GM18498 (cell line): ENCODE measurements at regions not wholly inside any gene's neighbourhood (a gene's known extent, or its start where the extent isn't known, plus 50 kb on each side); places are given as distances from the start of the nearest gene placed in this dataset.

Experiments used
- ATAC-seq: cut with Tn5 transposase; IDR thresholded peaks from one replicate; pipeline ENCODE4 v1.9.1; 2021; ENCODE audit warnings: mild to moderate bottlenecking, moderate library complexity; ENCODE audit not compliant: unreplicated experiment

- no peak for ATAC-seq
Observed at GRCh38 chr10:10110844-10111490, 906.7 kb upstream of the CELF2 start.

- ATAC-seq = no peak
Observed at GRCh38 chr10:10118131-10118530, 899.5 kb upstream of the CELF2 start.

- no peak for ATAC-seq
Observed at GRCh38 chr10:10120671-10121070, 897.0 kb upstream of the CELF2 start.

DNA sequence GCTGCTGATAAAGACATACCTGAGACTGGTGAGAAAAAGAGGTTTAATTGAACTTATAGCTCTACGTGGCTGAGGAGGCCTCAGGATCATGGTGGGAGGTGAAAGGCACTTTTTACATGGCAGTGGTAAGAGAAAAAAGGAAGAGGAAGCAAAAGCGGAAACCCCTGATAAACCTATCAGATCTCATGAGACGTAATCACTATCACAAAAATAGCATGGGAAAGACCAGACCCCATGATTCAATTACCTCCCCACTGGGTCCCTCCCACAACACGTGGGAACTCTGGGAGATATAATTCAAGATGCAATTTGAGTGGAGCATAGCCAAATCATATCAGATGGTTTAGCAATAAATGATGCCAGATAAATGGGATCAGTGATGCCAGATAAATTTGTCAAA is 892.0 kb upstream of the CELF2 start:
- no peak for ATAC-seq

GRCh38 chr10:10126218-10126617 is 891.5 kb upstream of the CELF2 start:
- ATAC-seq = no peak

DNA sequence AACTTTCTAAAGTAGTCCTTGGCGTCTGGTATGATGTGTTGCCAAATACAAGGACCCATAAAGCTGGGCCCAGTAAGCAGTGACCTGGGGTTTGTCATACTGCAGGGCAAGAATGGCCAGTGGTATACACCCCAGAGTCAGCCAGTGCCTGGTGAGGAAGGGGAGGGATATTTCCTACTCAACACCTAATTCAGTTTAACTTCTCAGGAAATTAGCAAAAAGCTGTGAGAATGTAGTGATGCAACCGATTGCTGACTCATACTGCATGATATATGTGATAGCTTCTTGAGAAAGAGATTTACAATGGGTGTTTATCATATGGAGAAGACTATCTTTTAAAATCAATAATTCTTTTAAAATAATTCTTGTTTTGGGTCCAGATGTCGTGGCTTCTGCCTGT is 889.3 kb upstream of the CELF2 start:
- ATAC-seq = no peak

- ATAC-seq = no peak
Observed at GRCh38 chr10:10130686-10131085, 887.0 kb upstream of the CELF2 start.

- ATAC-seq = no peak
Observed at GRCh38 chr10:10132009-10132408, 885.7 kb upstream of the CELF2 start.

- no peak for ATAC-seq
Observed at GRCh38 chr10:10133281-10133680, 884.4 kb upstream of the CELF2 start.

- no peak for ATAC-seq
Observed at GRCh38 chr10:10138685-10139084, 879.0 kb upstream of the CELF2 start.

DNA sequence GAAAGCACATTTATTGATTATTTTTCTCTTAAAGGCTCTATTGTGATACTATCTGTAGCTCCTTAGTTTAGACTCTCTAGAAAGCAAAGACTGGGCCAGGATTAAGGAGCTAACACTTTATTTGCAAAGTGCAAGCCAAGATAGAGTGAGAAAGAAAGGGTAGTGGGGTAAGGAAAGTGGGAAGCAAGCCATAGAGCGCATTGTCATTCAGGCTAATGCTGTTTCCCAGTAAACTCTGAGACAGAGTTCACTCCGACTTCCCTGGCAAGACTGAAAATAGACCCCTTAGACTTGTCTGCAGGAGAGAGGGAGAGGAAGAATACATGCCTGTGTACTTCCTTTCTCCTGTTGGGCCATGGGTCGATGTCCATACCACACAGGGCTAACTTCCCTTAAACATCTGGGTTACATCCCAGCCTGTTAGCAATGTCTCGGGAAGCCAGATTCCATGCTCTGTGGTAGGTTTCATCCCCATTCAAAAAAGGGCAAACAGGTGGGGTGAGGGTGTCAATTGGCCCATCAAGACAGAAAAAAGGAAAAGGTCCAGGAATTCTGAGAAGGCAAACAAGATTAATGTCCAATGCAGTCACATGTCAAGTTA is 875.8 kb upstream of the CELF2 start:
- no peak for ATAC-seq

DNA sequence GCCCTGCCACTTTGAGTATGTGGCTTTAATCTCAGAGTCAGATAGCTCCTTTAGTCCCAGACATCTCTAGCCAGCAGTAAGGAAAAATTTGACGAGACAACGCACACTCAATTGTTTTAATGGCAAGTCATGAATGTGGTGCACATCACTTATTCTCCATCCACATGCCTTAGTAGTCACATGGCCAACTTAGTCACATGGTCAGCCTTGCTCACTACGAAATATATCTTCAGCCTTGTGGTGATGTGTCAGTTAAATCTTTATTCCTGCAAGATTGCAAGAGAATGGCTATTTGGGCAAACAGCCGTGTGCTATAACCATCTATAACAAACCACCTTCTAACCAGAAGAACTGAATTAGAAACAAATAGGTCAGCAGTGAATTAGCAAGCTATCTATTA is 871.1 kb upstream of the CELF2 start:
- no peak for ATAC-seq

- ATAC-seq = no peak
Observed at GRCh38 chr10:10149899-10150298, 867.8 kb upstream of the CELF2 start.

DNA sequence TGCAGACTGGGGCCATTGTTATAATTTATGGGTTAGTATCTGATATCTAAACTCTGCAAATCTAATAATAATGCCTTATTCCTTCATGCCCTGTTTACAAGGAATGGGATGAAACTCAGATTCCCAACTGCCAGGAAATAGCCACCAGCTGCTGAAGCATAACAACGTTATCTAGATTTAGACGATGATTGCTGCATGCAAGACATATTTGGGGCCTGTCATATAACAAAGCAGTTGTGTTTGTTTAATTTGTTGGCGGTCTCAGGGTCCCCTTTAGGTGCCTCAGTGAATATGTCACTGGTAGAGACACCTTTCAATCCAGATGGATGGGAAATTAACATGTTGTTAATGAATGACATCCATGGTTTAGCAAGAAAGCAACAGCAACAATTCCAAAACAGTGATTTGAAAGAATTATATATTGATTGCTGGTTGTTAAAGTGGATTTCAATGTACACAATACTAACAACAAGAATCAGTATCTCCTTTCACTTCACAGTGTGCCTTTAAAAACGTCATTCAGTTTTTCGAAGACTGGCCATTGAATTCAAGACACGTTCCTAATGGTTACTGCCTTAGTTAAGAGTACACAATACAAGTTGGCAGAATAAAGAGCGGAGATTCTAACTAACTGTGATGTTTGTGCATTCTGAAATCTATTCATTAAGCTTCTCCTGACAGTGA is 860.6 kb upstream of the CELF2 start:
- ATAC-seq = no peak

DNA sequence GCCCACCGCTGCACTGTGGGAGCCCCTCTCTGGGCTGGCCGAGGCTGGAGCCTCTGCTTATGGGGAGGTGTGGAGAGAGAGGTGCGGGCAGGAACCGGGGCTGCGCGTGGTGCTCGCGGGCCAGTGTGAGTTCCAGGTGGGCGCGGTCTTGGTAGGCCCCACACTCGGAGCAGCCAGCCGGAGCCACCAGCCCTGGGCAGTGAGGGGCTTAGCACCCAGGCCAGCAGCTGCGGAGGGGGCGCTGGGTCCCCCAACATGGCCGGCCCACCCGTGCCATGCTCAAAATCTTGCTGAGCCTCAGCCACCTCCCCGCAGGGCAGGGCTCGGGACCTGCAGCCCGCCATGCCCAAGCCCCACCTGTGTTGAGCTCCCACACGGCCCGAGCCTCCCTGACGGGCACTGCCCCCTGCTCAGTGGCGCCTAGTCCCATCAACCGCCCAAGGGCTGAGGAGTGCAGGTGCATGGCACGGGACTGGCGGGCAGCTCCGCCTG is 856.8 kb upstream of the CELF2 start:
- ATAC-seq = no peak

DNA sequence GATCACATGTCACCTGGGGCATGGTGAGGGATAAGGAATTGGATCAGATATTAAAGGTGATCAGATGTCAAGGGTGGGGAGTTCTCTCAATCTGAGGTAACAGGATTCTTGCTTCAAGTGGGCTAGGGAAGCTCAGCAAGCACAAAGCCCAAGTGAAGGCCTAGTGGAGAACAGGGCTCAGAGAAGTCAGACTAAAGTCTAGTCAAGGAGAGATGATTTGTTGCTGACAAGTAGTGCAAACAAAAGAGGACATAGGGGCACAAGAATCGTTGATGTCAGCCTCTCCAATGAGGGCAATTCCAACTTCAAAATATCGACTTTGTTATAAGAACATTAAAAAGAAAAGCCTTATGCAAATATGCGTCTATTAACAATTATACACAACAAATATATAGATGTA is 852.8 kb upstream of the CELF2 start:
- ATAC-seq = no peak

- no peak for ATAC-seq
Observed at GRCh38 chr10:10165415-10165814, 852.3 kb upstream of the CELF2 start.

DNA sequence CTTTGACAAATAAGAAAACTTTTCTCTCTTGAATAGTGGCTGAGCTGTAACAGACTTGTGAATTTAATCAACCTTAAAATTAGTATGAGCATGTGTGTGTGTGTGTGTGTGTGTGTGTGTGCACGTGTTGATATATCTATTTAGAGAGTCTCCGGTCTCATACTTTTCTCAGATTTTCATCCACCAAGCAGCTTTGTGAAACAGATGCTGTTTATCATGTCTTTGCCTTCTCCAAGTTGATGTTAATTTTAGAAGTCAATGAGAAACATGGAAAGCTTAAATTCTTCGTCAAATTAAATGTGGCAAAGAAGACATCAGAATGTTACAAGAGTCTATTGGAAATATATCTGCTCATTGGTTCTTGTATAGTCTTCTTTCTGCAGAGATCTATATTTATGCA is 839.2 kb upstream of the CELF2 start:
- no peak for ATAC-seq

DNA sequence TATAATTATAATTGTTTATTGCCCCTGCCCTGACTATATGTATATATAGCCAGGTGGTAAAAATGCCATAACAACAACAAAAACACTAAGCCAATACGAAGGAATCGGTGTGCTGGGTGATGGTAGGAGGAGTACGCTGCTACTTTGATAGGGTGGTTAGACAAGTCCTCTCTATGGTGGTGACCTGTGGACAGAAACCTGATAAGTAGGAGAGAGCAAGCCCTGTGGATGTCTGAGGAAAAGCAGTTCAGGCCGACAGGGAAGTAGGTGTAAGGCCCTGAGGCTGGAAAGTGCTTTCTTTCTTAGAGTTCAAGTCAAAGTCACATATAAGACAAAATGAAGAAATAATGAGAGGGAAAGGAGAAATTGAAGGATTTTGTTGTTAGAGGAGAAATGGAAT is 823.8 kb upstream of the CELF2 start:
- ATAC-seq = no peak

- ATAC-seq = no peak
Observed at GRCh38 chr10:10196701-10197100, 821.0 kb upstream of the CELF2 start.

DNA sequence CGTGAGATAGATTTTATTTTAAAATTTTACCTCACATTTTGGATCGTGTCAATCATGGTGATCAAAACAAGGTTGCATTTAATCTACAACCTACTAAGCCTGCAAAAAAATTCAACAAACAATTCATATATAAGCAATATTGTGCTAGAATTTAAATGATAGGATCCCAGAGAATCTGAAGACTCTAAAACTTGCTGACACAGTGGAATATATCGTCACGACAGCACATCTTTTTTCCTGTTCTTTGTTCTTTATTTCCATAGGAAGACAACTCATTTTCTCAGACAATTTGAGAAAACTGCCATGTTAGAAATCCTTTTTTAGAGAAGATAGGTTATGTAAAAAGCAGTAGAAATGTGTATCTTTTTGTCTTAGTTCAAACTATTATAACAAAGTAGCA is 820.2 kb upstream of the CELF2 start:
- ATAC-seq = no peak

DNA sequence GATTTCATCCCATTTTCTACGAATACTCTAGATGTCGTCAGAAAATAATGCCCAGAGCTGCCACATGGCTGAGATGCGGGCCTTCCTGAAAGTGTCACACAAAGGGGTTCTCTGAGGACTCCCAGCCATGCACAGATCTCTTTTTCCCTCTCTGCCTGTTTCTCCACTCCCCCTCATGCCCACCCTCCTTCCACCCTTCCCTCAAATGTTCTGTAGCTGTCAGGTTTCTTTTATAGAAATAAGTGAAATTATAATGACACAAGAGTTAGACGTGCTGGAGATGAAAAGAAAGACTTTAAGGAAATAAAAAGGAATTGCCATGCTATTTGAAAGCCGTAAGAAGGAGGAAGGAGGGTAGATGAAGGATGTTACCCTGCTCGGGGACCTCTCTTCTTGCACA is 819.3 kb upstream of the CELF2 start:
- ATAC-seq = no peak
